ENCODE measurements at regions not wholly inside any gene's neighbourhood (a gene's known extent, or its start where the extent isn't known, plus 50 kb on each side); places are given as distances from the start of the nearest gene placed in this dataset.

GRCh38 chr5:84693256-84693655 is 308.6 kb upstream of the EDIL3 start:
- no peak for TF ChIP-seq POLR2A (IDR thresholded peaks at IDR 0.05)
- no peak for TF ChIP-seq CTCF (IDR thresholded peaks at IDR 0.05)
